OCI-LY3 (cell line): ENCODE measurements at regions not wholly inside any gene's neighbourhood (a gene's known extent, or its start where the extent isn't known, plus 50 kb on each side); places are given as distances from the start of the nearest gene placed in this dataset.

ENCODE experiments used
- H2AFZ ChIP-seq: fragments of 200-600, 300-600 bp; shearing (Covaris generic); 2 replicates; pipeline ENCODE4 v1.6.0; 2014; ENCODE audit warnings: antibody characterized with exemption, low read depth, low read length
- H3K27ac ChIP-seq: fragments of 200-600, 300-600 bp; sonication (generic); 2 replicates; pipeline ENCODE4 v1.5.1; 2014; ENCODE audit warnings: mild to moderate bottlenecking, low read length, moderate library complexity, mixed read lengths
- H3K27me3 ChIP-seq: fragments of 200-600, 300-600 bp; sonication (generic); 2 replicates; pipeline ENCODE4 v1.6.1; 2014; ENCODE audit warnings: low read depth, low read length, mixed read lengths
- H3K36me3 ChIP-seq: fragments of 200-600, 300-600 bp; sonication (generic); replicated peaks from 2 replicates; pipeline ENCODE3; 2014; ENCODE audit warnings: low read depth, low read length, mixed read lengths
- H3K4me1 ChIP-seq: fragments of 300-600, 200-600 bp; sonication (generic); 2 replicates; pipeline ENCODE4 v1.6.1; 2014; ENCODE audit warnings: low read length, mixed read lengths
- H3K4me2 ChIP-seq: fragments of 200-600, 300-600 bp; sonication (generic); 2 replicates; pipeline ENCODE4 v1.6.1; 2014; ENCODE audit warnings: low read length, mixed read lengths
- H3K4me3 ChIP-seq: fragments of 300-600, 200-600 bp; sonication (generic); 2 replicates; pipeline ENCODE4 v1.5.1; 2014; ENCODE audit warnings: antibody characterized with exemption, mild to moderate bottlenecking, low read length, moderate library complexity
- H3K79me2 ChIP-seq: fragments of 300-600, 200-600 bp; shearing (Covaris generic); 2 replicates; pipeline ENCODE4 v1.6.1; 2014; ENCODE audit warnings: mild to moderate bottlenecking, low read length, mixed read lengths
- H3K9ac ChIP-seq: fragments of 300-600, 200-600 bp; shearing (Covaris generic); 2 replicates; pipeline ENCODE4 v1.6.0; 2014; ENCODE audit warnings: mild to moderate bottlenecking, low read length, moderate library complexity
- H3K9me3 ChIP-seq: fragments of 200-600, 300-600 bp; shearing (Covaris generic); 2 replicates; pipeline ENCODE4 v1.6.1; 2014; ENCODE audit warnings: low read length, mixed read lengths; ENCODE audit not compliant: insufficient read depth
- H4K20me1 ChIP-seq: fragments of 200-600, 300-600 bp; sonication (generic); 2 replicates; pipeline ENCODE4 v1.6.1; 2016; ENCODE audit warnings: low read length, mixed read lengths; ENCODE audit not compliant: insufficient read depth
- CTCF ChIP-seq: fragments of 200-600, 300-600 bp; sonication (generic); IDR thresholded peaks from 2 replicates; pipeline ENCODE4 v1.5.1; 2014; ENCODE audit warnings: antibody characterized with exemption, low read length, low read depth
- EZH2phosphoT487 ChIP-seq: fragments of 200-600 bp; shearing (Covaris generic); IDR thresholded peaks from 2 replicates; pipeline ENCODE4 v1.6.1; 2018; ENCODE audit warnings: antibody characterized with exemption, mixed run types, low read depth

- TF ChIP-seq CTCF: no peak
- no peak for TF ChIP-seq EZH2phosphoT487
- no peaks in the 10 kb centered on the region for H3K36me3 ChIP-seq
Observed at GRCh38 chr4:23038626-23039491, 346.1 kb downstream of the GBA3 start.

GRCh38 chr4:23036921-23037495 lies 344.3 kb downstream of the GBA3 start:
- Histone ChIP-seq H3K4me3 (no peak overlapping the region), H2AFZ (no peak overlapping the region), H3K36me3 (no peaks in the 10 kb centered on the region), H3K79me2 (no peaks in the 10 kb centered on the region), H3K27me3 (no peaks in the 10 kb centered on the region), H3K9ac (no peak overlapping the region), H4K20me1 (no peaks in the 10 kb centered on the region), H3K9me3 (no peaks in the 10 kb centered on the region), H3K4me1 (no peaks in the 10 kb centered on the region), H3K27ac (no peak overlapping the region), H3K4me2 (no peak overlapping the region)
- TF ChIP-seq EZH2phosphoT487 (no peak), CTCF (no peak)

More at GRCh38 chr4:23038626-23039491, 346.1 kb downstream of the GBA3 start:
- H3K4me3 ChIP-seq: no peak overlapping the region
- H4K20me1 ChIP-seq: no peaks in the 10 kb centered on the region
- no peaks in the 10 kb centered on the region for H3K79me2 ChIP-seq
- H3K4me1 ChIP-seq: no peaks in the 10 kb centered on the region
- no peak overlapping the region for H2AFZ ChIP-seq
- H3K4me2 ChIP-seq: no peak overlapping the region
- no peaks in the 10 kb centered on the region for H3K9me3 ChIP-seq
- H3K27me3 ChIP-seq: no peaks in the 10 kb centered on the region
- no peak overlapping the region for H3K27ac ChIP-seq
- no peak overlapping the region for H3K9ac ChIP-seq

GRCh38 chr4:23036503-23036902 lies 343.8 kb downstream of the GBA3 start:
- Histone ChIP-seq H4K20me1 (no peaks in the 10 kb centered on the region), H3K4me2 (no peak overlapping the region), H3K4me1 (no peaks in the 10 kb centered on the region), H3K27ac (no peak overlapping the region), H3K79me2 (no peaks in the 10 kb centered on the region), H3K9me3 (no peaks in the 10 kb centered on the region), H3K9ac (no peak overlapping the region), H2AFZ (no peak overlapping the region), H3K27me3 (no peaks in the 10 kb centered on the region), H3K36me3 (no peaks in the 10 kb centered on the region), H3K4me3 (no peak overlapping the region)
- TF ChIP-seq EZH2phosphoT487: no peak
- TF ChIP-seq CTCF: no peak

GRCh38 chr4:23035521-23036056 lies 342.9 kb downstream of the GBA3 start:
- H3K4me3 ChIP-seq: no peak overlapping the region
- TF ChIP-seq EZH2phosphoT487 (no peak), CTCF (no peak)
- no peaks in the 10 kb centered on the region for H3K79me2 ChIP-seq

More at GRCh38 chr4:23035521-23036056, 342.9 kb downstream of the GBA3 start:
- Histone ChIP-seq H3K9me3 (no peaks in the 10 kb centered on the region), H3K27me3 (no peaks in the 10 kb centered on the region), H3K4me1 (no peaks in the 10 kb centered on the region), H4K20me1 (no peaks in the 10 kb centered on the region), H2AFZ (no peak overlapping the region), H3K9ac (no peak overlapping the region), H3K27ac (no peak overlapping the region), H3K36me3 (no peaks in the 10 kb centered on the region), H3K4me2 (no peak overlapping the region)
